Panc1 (cell line): ENCODE measurements at regions not wholly inside any gene's neighbourhood (a gene's known extent, or its start where the extent isn't known, plus 50 kb on each side); places are given as distances from the start of the nearest gene placed in this dataset.

Experiments
- POLR2AphosphoS5 ChIP-seq: IDR thresholded peaks from 2 replicates; pipeline ENCODE4 v1.6.1; 2012; ENCODE audit warnings: mild to moderate bottlenecking, low read depth, low read length, moderate library complexity
- TF ChIP-seq, protein P1 (sequence below): fragments of 450-650 bp; IDR thresholded peaks from 2 replicates; pipeline ENCODE4 v1.5.1; 2017; ENCODE audit warnings: mild to moderate bottlenecking

- TF ChIP-seq, protein P1, sequence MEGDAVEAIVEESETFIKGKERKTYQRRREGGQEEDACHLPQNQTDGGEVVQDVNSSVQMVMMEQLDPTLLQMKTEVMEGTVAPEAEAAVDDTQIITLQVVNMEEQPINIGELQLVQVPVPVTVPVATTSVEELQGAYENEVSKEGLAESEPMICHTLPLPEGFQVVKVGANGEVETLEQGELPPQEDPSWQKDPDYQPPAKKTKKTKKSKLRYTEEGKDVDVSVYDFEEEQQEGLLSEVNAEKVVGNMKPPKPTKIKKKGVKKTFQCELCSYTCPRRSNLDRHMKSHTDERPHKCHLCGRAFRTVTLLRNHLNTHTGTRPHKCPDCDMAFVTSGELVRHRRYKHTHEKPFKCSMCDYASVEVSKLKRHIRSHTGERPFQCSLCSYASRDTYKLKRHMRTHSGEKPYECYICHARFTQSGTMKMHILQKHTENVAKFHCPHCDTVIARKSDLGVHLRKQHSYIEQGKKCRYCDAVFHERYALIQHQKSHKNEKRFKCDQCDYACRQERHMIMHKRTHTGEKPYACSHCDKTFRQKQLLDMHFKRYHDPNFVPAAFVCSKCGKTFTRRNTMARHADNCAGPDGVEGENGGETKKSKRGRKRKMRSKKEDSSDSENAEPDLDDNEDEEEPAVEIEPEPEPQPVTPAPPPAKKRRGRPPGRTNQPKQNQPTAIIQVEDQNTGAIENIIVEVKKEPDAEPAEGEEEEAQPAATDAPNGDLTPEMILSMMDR = no peak
- no peak for TF ChIP-seq POLR2AphosphoS5
These were observed 92.7 kb upstream of the PPP2R3B start for GRCh38 chrX:479273-479981.
